Natural killer cell (primary cell): ENCODE measurements at regions not wholly inside any gene's neighbourhood (a gene's known extent, or its start where the extent isn't known, plus 50 kb on each side); places are given as distances from the start of the nearest gene placed in this dataset.
"Not testable (repeated sequence)": the region's sequence is repeated elsewhere in the genome, so short reads cannot be mapped to it uniquely, and the experiment has no call there.

Experiments used
- ATAC-seq, 3 donors: fragments of 150-1000 bp in 2 of 3; fragments of 200-7000 bp in 1 of 3; cut with Tn5 transposase; 1 replicate in 1 of 3; 2 replicates in 2 of 3; pipeline ENCODE4 v1.10.0; 2021; ENCODE audit warnings: mild to moderate bottlenecking in 2 of 3, moderate library complexity in 2 of 3
- DNase-seq, 2 donors: peaks; one replicate each; pipeline versions ENCODE4 v3.0.0 to v3.0.0-alpha.2; 2013 to 2021; ENCODE audit warnings: mixed read lengths in 1 of 2
- H3K27ac ChIP-seq: one replicate; pipeline ENCODE4 v1.5.1; 2013; ENCODE audit warnings: mild to moderate bottlenecking, low read length
- H3K27me3 ChIP-seq: one replicate; pipeline ENCODE4 v1.6.1; 2013; ENCODE audit warnings: low read length; ENCODE audit not compliant: control insufficient read depth, insufficient read depth
- H3K36me3 ChIP-seq: one replicate; pipeline ENCODE4 v1.6.1; 2013; ENCODE audit warnings: low read length; ENCODE audit not compliant: control insufficient read depth, insufficient read depth
- H3K4me1 ChIP-seq: one replicate; pipeline ENCODE4 v1.6.1; 2013; ENCODE audit warnings: low read length; ENCODE audit not compliant: control insufficient read depth, insufficient read depth
- H3K4me3 ChIP-seq: one replicate; pipeline ENCODE4 v1.5.1; 2013; ENCODE audit warnings: low read length
- H3K9me3 ChIP-seq: one replicate; pipeline ENCODE4 v1.6.1; 2013; ENCODE audit warnings: low read length; ENCODE audit not compliant: control insufficient read depth, insufficient read depth
- H3K27ac Mint-ChIP-seq, 2 donors: one replicate each; pipeline ENCODE4 v1.8.0; 2022; ENCODE audit warnings: mild to moderate bottlenecking in 2 of 2, mixed read lengths in 2 of 2, moderate library complexity in 1 of 2
- H3K27me3 Mint-ChIP-seq, 2 donors: one replicate each; pipeline ENCODE4 v1.8.0; 2022; ENCODE audit warnings: low read depth in 2 of 2, mixed read lengths in 2 of 2
- H3K36me3 Mint-ChIP-seq: one replicate; pipeline ENCODE4 v1.8.0; 2022; ENCODE audit warnings: mixed read lengths
- H3K4me1 Mint-ChIP-seq, 2 donors: one replicate each; pipeline ENCODE4 v1.8.0; 2022; ENCODE audit warnings: mixed read lengths in 2 of 2
- H3K4me3 Mint-ChIP-seq: one replicate; pipeline ENCODE4 v1.8.0; 2022; ENCODE audit warnings: mild to moderate bottlenecking, moderate library complexity, mixed read lengths
- H3K9me3 Mint-ChIP-seq, 2 donors: one replicate each; pipeline ENCODE4 v1.8.0; 2022; ENCODE audit warnings: mixed read lengths in 2 of 2
- CTCF ChIP-seq: fragments of 200-600 bp; IDR thresholded peaks from one replicate; pipeline ENCODE4 v1.8.0; 2022; ENCODE audit warnings: antibody characterized with exemption
- WGBS: methylation state at CpG from one replicate; pipeline ENCODE4 v1.1.7; 2013; ENCODE audit warnings: missing lambda C conversion rate; ENCODE audit not compliant: insufficient coverage; 5-methylcytosine and 5-hydroxymethylcytosine counted together
- intact Hi-C: fragments of 100-400 bp; cut with micrococcal nuclease; formaldehyde crosslinking; loops from one replicate; pipeline ENCODE4 v1.14.2; 2022

GRCh38 chr6:165767228-165767627 lies 104.2 kb upstream of the PDE10A start:
- Histone ChIP-seq H3K36me3 (no peaks in the 10 kb centered on the region), H3K9me3 (no peaks in the 10 kb centered on the region), H3K27ac (no peak overlapping the region), H3K4me3 (no peak overlapping the region), H3K4me1 (no peaks in the 10 kb centered on the region), H3K27me3 (no peaks in the 10 kb centered on the region)
- peaks cover 3 to 23% of the 10 kb centered on the region in 2 donors for H3K27me3 Mint-ChIP-seq
- no peaks in the 10 kb centered on the region for H3K4me1 Mint-ChIP-seq
- no peak for TF ChIP-seq CTCF
- no peaks in the 10 kb centered on the region for H3K36me3 Mint-ChIP-seq
- intact Hi-C loops = no loop called here
- H3K27ac Mint-ChIP-seq = no peak overlapping the region
- no peak for DNase-seq
- ATAC-seq = no peak
- H3K9me3 Mint-ChIP-seq = peaks cover 0 to 2% of the 10 kb centered on the region in 2 donors
- 62% methylated on average over 2 of the region's 3 CpGs for WGBS
- no peak overlapping the region for H3K4me3 Mint-ChIP-seq

- Mint-ChIP-seq H3K27me3 (peaks cover 3 to 21% of the 10 kb centered on the region in 2 donors), H3K36me3 (no peaks in the 10 kb centered on the region), H3K4me1 (no peaks in the 10 kb centered on the region), H3K27ac (no peak overlapping the region), H3K9me3 (peaks cover 0 to 4% of the 10 kb centered on the region in 2 donors), H3K4me3 (no peak overlapping the region)
- H3K4me1 ChIP-seq = no peaks in the 10 kb centered on the region
- no peak for TF ChIP-seq CTCF
- ATAC-seq = no peak
- DNase-seq = no peak
- WGBS = 10% methylated on average over 4 of the region's 4 CpGs
- H3K27me3 ChIP-seq = no peaks in the 10 kb centered on the region
- H3K9me3 ChIP-seq = no peaks in the 10 kb centered on the region
- intact Hi-C loops = no loop called here
- no peaks in the 10 kb centered on the region for H3K36me3 ChIP-seq
- H3K27ac ChIP-seq = no peak overlapping the region
- no peak overlapping the region for H3K4me3 ChIP-seq
These were observed 103.4 kb upstream of the PDE10A start for GRCh38 chr6:165766457-165766856.

- intact Hi-C loops = no loop called here
- WGBS = 85% methylated on average over 4 of the region's 7 CpGs
- Histone ChIP-seq H3K36me3 (no peaks in the 10 kb centered on the region), H3K27me3 (no peaks in the 10 kb centered on the region), H3K4me1 (no peaks in the 10 kb centered on the region), H3K4me3 (no peak overlapping the region), H3K27ac (no peak overlapping the region), H3K9me3 (no peaks in the 10 kb centered on the region)
- Mint-ChIP-seq H3K36me3 (no peaks in the 10 kb centered on the region), H3K27ac (no peak overlapping the region), H3K4me3 (no peak overlapping the region), H3K9me3 (peaks cover 0 to 4% of the 10 kb centered on the region in 2 donors), H3K27me3 (peaks cover 3 to 20% of the 10 kb centered on the region in 2 donors), H3K4me1 (no peaks in the 10 kb centered on the region)
- DNase-seq (no peak), ATAC-seq (no peak)
- TF ChIP-seq CTCF = no peak
These were observed 103.0 kb upstream of the PDE10A start for GRCh38 chr6:165766026-165766425.

- not testable (repeated sequence) for H3K27ac ChIP-seq
- 93% methylated on average over 22 of the region's 33 CpGs for WGBS
These were observed 102.2 kb upstream of the PDE10A start for GRCh38 chr6:165765256-165765655.

More at GRCh38 chr6:165765256-165765655, 102.2 kb upstream of the PDE10A start:
- H3K9me3 ChIP-seq, H3K9me3 Mint-ChIP-seq, H3K36me3 Mint-ChIP-seq, H3K27ac Mint-ChIP-seq, DNase-seq, H3K4me1 ChIP-seq, H3K27me3 ChIP-seq, H3K36me3 ChIP-seq, intact Hi-C loops, H3K4me3 ChIP-seq, H3K4me1 Mint-ChIP-seq, ATAC-seq, H3K4me3 Mint-ChIP-seq: not testable (repeated sequence)
- peaks cover 3 to 13% of the 10 kb centered on the region in 2 donors for H3K27me3 Mint-ChIP-seq
